ENCODE measurements at regions not wholly inside any gene's neighbourhood (a gene's known extent, or its start where the extent isn't known, plus 50 kb on each side); places are given as distances from the start of the nearest gene placed in this dataset.

DNA sequence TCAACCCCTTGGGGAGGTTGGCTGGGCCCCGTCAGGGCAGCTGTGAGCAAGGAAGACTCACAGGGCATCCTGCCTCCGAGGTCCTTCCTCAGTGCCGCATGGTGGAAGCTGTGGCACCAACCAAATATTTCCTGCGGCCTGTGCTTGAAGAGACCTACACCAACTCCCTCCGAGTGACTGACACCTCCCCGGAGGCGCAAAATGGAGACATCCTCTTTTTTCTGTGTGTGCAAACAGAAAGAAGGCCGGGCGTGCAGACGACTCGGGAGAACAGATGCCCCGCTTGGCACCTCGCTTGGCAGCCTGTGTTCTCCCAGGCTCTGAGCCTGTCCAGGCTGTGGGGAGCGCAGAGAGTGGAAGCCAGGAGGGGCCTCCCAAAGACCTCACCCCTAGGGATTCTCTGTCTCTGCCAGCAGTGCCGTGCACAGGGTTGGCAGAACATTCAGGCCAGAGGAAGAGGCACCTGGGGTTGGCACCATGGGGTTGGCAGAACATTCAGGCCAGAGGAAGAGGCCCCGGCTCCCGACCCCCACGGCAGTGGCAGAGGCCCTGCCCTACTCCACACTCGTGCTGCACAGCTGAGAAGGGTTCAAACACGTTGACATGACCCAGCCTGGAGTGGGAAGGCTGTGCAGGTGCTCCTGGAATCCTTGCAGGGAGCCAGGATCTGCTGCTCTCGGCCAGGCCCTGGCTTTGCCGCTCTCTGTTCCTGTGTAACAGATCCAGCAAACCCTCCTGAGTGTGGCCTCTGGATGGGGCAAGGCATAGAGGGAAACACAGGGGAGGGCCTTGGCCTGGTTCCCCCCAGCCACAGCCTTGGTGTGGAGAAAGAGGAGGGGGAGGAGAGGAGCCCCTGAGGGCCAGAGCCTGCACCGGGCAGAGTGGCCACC lies 805.5 kb downstream of the BRD1 start:
- H3K4me3 ChIP-seq (replicated peaks; ENCODE audit: low read depth, low read length): no peak overlapping the region
- TF ChIP-seq, protein P1, sequence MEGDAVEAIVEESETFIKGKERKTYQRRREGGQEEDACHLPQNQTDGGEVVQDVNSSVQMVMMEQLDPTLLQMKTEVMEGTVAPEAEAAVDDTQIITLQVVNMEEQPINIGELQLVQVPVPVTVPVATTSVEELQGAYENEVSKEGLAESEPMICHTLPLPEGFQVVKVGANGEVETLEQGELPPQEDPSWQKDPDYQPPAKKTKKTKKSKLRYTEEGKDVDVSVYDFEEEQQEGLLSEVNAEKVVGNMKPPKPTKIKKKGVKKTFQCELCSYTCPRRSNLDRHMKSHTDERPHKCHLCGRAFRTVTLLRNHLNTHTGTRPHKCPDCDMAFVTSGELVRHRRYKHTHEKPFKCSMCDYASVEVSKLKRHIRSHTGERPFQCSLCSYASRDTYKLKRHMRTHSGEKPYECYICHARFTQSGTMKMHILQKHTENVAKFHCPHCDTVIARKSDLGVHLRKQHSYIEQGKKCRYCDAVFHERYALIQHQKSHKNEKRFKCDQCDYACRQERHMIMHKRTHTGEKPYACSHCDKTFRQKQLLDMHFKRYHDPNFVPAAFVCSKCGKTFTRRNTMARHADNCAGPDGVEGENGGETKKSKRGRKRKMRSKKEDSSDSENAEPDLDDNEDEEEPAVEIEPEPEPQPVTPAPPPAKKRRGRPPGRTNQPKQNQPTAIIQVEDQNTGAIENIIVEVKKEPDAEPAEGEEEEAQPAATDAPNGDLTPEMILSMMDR (IDR thresholded peaks at IDR 0.05; ENCODE audit: low read depth, low read length, missing control alignments): no peak
- no peak for DNase-seq (ENCODE audit: extremely low read depth, low read depth)

DNA sequence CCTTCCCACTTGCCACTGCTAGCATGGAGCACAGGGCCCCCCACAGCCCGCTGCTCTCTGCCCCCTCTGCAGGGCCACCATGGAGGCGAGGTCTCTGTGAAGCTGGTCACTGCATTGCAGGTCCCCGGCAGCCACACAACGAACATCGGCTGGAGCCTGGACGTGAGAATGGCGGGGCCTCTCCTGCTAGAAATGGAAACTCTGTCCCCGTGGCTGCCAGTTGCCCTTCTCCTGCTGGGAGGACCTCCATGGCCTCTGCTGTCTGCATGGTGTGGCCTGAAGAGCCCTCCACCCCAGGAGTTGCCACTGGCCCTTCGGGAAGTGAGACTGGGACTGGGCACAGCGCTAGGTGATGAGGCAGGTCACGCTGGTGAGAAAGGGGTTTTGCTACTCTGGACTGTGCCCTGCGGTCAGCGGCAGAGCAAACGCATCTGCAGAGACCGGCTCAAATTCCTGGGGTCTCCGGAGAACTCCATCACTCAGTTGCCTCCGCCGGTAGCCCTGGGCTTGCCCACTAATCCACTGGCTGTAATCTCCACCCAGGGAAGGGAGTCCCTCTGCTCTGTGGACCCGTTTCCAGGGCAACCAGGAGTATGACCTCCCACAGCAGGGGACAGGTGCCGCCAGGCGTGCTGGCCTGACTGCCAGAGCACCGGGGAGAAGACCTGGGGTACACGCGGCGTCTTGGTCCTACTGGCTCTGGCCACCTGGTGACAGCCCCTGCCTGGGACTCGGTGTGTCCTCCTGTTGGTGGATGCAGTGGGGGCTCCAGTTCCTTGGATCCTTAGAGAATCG lies 806.3 kb downstream of the BRD1 start:
- DNase-seq (ENCODE audit: extremely low read depth, low read depth): no peak
- TF ChIP-seq, protein P1 (IDR thresholded peaks at IDR 0.05; ENCODE audit: low read depth, low read length, missing control alignments): no peak
- H3K4me3 ChIP-seq (replicated peaks; ENCODE audit: low read depth, low read length): no peak overlapping the region

DNA sequence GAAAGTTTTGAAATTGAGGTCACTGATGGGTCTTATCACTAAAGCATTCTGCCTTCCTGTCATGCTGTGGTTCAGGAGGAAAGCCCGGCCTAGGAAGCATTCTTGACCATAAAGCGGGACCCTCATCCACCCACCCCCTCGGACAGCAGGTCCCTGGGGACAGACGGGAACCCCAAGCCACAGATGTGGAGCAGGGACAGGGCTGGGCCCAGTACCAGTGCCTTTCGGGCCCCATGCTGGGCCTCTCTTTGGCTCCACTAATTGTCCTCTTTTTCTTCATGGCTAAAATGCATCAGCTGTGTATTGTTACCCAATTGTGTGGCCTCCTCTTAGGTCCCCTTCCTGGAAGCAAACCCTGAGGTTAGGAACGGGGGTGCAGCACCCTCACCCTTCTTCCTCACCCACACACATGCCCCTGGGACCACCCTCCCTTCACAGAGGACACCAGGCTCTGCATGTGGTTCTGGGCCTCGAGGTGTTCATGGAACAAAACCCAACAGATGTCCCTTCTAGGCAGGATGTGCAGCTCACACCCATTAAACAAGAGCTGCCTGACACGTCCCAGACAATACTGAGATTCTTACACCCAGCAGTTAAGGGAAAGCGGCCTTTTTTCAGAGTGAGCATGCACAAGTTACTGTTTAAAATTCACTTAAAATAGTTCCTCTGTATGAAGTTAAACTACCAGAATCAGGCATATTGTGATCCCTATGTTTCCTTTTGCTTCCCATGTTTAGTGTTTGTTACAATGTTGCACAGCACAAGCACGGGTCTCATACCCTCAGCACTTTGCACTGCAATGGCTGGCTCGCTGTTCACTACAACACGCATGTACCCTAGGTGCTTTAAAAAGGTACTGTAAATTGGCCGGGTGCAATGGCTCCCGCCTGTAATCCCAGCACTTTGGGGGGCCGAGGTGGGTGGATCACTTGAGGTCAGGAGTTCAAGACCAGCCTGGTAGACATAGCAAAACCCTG lies 807.6 kb downstream of the BRD1 start:
- DNase-seq (ENCODE audit: extremely low read depth, low read depth): no peak
- no peak overlapping the region for H3K4me3 ChIP-seq (replicated peaks; ENCODE audit: low read depth, low read length)
- TF ChIP-seq, protein P1 (IDR thresholded peaks at IDR 0.05; ENCODE audit: low read depth, low read length, missing control alignments): no peak

DNA sequence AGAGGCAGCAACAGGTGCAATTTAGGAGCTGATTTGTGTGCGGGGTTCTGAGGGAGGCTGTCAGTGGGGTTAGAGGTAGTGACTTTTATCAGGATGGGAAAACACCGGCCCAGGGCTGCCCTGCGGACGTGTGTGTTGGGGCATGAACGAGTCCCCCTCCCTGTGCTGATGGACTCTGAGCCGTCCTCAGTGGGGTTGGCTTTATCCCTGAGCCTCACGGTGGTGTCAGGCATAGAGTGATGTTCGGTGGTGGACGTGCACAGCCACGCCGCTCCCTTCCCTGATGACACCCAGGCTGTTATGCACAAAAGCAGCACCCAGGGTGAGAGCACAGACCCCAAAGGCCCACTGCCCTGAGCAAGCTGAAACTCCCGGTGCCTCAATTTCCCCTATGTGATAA lies 809.1 kb downstream of the BRD1 start:
- no peak overlapping the region for H3K4me3 ChIP-seq (replicated peaks; ENCODE audit: low read depth, low read length)
- TF ChIP-seq, protein P1 (IDR thresholded peaks at IDR 0.05; ENCODE audit: low read depth, low read length, missing control alignments): no peak
- DNase-seq (ENCODE audit: extremely low read depth, low read depth): no peak

DNA sequence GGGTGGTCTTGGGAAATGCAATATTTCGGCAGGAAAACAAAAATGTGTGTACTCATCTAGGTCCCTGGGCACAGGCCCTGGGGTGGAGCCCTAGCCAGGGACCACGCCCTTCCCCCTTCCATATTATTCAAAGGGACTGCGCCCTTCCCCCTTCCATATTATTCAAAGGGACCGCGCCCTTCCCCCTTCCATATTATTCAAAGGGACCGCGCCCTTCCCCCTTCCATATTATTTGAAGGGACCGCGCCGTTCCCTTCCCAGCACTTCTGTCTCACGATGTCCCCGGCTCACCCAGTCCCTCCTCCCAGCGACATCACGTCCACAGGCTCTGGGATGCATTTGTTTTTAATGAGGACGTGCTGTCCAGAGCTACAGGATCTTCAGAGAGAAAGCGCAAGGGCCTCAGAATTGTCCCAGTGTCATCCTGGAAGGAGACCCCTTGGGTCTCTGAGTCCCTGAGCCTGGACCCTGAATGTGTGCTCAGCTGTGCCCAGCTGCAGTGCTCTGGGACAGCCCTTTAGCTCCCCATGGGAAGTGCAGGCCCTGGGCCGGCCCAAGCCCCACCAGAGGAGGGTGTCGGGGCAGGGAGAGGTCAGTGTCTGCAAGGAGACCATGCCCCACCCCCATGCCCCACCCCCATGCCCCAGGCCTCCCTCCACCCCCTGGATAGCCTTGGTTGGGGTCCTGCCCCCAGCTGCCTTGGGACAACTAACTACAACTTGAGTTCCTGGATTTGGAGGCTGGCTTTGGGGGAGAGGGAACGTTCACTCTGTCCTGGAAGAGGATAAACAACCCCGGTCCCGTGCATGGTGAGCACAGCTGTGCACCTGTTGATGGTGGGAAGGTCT lies 810.0 kb downstream of the BRD1 start:
- H3K4me3 ChIP-seq (replicated peaks; ENCODE audit: low read depth, low read length): no peak overlapping the region
- TF ChIP-seq, protein P1 (IDR thresholded peaks at IDR 0.05; ENCODE audit: low read depth, low read length, missing control alignments): no peak
- DNase-seq (ENCODE audit: extremely low read depth, low read depth): no peak
